SU-DHL-6 (cell line): ENCODE measurements at regions not wholly inside any gene's neighbourhood (a gene's known extent, or its start where the extent isn't known, plus 50 kb on each side); places are given as distances from the start of the nearest gene placed in this dataset.

Source experiments
- H2AFZ ChIP-seq: fragments of 200-600 bp; sonication (generic); 2 replicates; pipeline ENCODE4 v1.6.1; 2014; ENCODE audit warnings: low read depth, mild to moderate bottlenecking, moderate library complexity, mixed read lengths, antibody characterized with exemption, low read length; ENCODE audit not compliant: severe bottlenecking
- H3F3A ChIP-seq: fragments of 200-600 bp; shearing (Covaris generic); 2 replicates; pipeline ENCODE4 v1.6.0; 2016; ENCODE audit warnings: antibody characterized with exemption, mild to moderate bottlenecking; ENCODE audit not compliant: insufficient read depth
- H3K27ac ChIP-seq: fragments of 200-600 bp; sonication (generic); 2 replicates; pipeline ENCODE4 v1.5.1; 2016; ENCODE audit warnings: low read depth, mild to moderate bottlenecking, low read length, moderate library complexity, mixed read lengths
- H3K27me3 ChIP-seq: fragments of 200-600 bp; sonication (generic), shearing (Covaris generic); 2 replicates; pipeline ENCODE4 v1.6.0; 2014; ENCODE audit warnings: mild to moderate bottlenecking, low read length
- H3K36me3 ChIP-seq: fragments of 200-600 bp; sonication (generic); 2 replicates; pipeline ENCODE4 v1.6.1; 2014; ENCODE audit warnings: mild to moderate bottlenecking, low read length, mixed read lengths
- H3K4me2 ChIP-seq: fragments of 300-600, 200-600 bp; shearing (Covaris generic), sonication (generic); 2 replicates; pipeline ENCODE4 v1.6.0; 2014; ENCODE audit warnings: low read length, low read depth, mild to moderate bottlenecking; ENCODE audit not compliant: poor library complexity, severe bottlenecking
- H3K4me3 ChIP-seq: fragments of 200-600 bp; sonication (generic); 2 replicates; pipeline ENCODE4 v1.5.1; 2014; ENCODE audit warnings: antibody characterized with exemption, low read length, mild to moderate bottlenecking, mixed read lengths; ENCODE audit not compliant: insufficient read depth, poor library complexity, severe bottlenecking
- H3K79me2 ChIP-seq: fragments of 200-600 bp; sonication (generic); 2 replicates; pipeline ENCODE4 v1.6.1; 2014; ENCODE audit warnings: mild to moderate bottlenecking, low read length, moderate library complexity; ENCODE audit not compliant: insufficient read depth
- H3K9ac ChIP-seq: fragments of 200-600 bp; sonication (generic); 2 replicates; pipeline ENCODE4 v1.7.0; 2014; ENCODE audit warnings: mild to moderate bottlenecking, low read length
- H3K9me2 ChIP-seq: fragments of 200-600 bp; sonication (generic); replicated peaks from 2 replicates; pipeline ENCODE4 v1.6.1; 2014; ENCODE audit warnings: low read length; ENCODE audit not compliant: insufficient read depth
- H3K9me3 ChIP-seq: fragments of 200-600 bp; sonication (generic); 2 replicates; pipeline ENCODE4 v1.6.1; 2014; ENCODE audit warnings: low read length, mixed read lengths; ENCODE audit not compliant: insufficient read depth
- H4K20me1 ChIP-seq: fragments of 200-600 bp; sonication (generic); 2 replicates; pipeline ENCODE4 v1.6.1; 2014; ENCODE audit warnings: low read depth, mild to moderate bottlenecking, antibody characterized with exemption, low read length, moderate library complexity, mixed read lengths
- EZH2phosphoT487 ChIP-seq: fragments of 200-600 bp; sonication (generic), shearing (Covaris generic); conservative IDR thresholded peaks from 2 replicates; pipeline ENCODE4 v1.6.1; 2018; ENCODE audit warnings: mild to moderate bottlenecking, antibody characterized with exemption, low read length, moderate library complexity, mixed read lengths
- TF ChIP-seq, protein P1 (sequence below): fragments of 200-600 bp; sonication (generic); IDR thresholded peaks from one replicate; pipeline ENCODE4 v1.5.1; 2017; ENCODE audit warnings: antibody characterized with exemption, mild to moderate bottlenecking, low read length, moderate library complexity; ENCODE audit not compliant: insufficient read depth, poor library complexity, severe bottlenecking

DNA sequence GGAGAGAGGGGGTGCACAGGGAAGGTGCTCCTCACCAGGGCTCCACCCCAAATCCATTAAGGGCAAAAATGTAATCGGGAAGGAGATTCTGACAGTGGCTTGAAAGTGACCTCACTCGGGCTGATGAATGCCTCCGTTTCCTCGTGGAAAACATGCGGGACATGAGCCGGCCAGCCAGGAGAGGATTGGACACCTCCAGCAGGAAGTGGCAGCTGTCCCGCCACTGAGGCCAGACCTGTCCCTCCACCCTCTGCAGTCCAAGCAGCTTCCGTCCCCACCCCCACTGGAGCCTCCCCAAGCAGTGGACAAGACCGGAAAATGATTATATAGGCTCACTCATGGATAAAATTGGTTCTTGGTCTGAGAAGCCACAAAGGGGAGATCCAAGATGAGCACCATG, 82.1 kb upstream of the CCL1 start:
- Histone ChIP-seq H2AFZ (no peak overlapping the region), H3K79me2 (no peaks in the 10 kb centered on the region), H3K4me2 (no peak overlapping the region), H3K36me3 (no peaks in the 10 kb centered on the region), H3K9me3 (no peaks in the 10 kb centered on the region), H4K20me1 (no peaks in the 10 kb centered on the region), H3K4me3 (no peak overlapping the region), H3F3A (no peaks in the 10 kb centered on the region), H3K27me3 (no peaks in the 10 kb centered on the region), H3K27ac (no peak overlapping the region), H3K9me2 (no peaks in the 10 kb centered on the region), H3K9ac (no peak overlapping the region)
- TF ChIP-seq EZH2phosphoT487, result no peak
- TF ChIP-seq, protein P1, sequence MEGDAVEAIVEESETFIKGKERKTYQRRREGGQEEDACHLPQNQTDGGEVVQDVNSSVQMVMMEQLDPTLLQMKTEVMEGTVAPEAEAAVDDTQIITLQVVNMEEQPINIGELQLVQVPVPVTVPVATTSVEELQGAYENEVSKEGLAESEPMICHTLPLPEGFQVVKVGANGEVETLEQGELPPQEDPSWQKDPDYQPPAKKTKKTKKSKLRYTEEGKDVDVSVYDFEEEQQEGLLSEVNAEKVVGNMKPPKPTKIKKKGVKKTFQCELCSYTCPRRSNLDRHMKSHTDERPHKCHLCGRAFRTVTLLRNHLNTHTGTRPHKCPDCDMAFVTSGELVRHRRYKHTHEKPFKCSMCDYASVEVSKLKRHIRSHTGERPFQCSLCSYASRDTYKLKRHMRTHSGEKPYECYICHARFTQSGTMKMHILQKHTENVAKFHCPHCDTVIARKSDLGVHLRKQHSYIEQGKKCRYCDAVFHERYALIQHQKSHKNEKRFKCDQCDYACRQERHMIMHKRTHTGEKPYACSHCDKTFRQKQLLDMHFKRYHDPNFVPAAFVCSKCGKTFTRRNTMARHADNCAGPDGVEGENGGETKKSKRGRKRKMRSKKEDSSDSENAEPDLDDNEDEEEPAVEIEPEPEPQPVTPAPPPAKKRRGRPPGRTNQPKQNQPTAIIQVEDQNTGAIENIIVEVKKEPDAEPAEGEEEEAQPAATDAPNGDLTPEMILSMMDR, result no peak

DNA sequence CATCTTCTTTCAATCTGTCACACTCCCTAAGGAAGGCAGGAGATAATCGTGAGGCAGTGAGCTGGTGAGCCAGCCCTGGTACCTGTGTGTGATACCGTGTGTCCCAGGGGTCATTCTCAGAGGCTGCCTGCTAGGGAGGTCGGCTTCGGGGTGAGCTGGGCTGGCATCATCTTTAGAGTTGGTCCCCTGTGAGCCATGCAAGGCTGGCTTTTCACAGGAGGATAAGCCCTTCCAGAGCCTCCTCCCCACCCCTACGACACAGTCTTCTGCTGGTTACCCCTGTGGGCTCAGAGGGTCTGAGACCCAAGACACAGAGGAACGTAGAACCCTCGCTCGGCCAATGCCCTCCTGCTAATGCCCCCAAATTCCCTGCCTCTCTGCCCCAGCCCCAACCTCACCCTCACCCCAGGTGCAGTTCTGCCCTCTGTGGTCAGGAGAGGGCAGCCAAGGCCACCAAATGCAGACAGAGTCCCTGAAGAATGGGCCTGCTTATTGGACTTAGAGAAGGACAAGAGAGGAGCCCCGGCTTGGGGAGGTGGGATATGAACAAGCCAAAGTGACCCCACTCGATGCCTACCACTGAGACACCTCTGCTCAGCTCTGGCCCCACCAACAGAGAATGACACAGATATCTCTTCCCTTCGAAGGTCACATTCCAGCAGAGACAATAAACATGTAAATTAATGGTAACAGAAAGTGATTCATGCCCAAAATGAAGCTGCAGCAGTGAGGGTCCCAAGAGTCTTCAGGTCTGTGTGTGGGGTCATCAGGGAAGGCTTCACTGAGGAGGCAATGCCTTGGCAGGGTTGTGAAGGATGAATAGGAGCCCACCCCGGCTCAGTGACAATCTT, 80.8 kb upstream of the CCL1 start:
- H4K20me1 ChIP-seq, result no peaks in the 10 kb centered on the region
- no peaks in the 10 kb centered on the region for H3F3A ChIP-seq
- no peak overlapping the region for H3K9ac ChIP-seq
- no peaks in the 10 kb centered on the region for H3K79me2 ChIP-seq
- no peak overlapping the region for H3K4me2 ChIP-seq
- no peak overlapping the region for H3K27ac ChIP-seq
- H3K9me3 ChIP-seq, result no peaks in the 10 kb centered on the region
- no peaks in the 10 kb centered on the region for H3K9me2 ChIP-seq
- TF ChIP-seq EZH2phosphoT487, result no peak
- TF ChIP-seq, protein P1, result no peak
- no peak overlapping the region for H2AFZ ChIP-seq
- H3K36me3 ChIP-seq, result no peaks in the 10 kb centered on the region
- H3K27me3 ChIP-seq, result no peaks in the 10 kb centered on the region
- H3K4me3 ChIP-seq, result no peak overlapping the region

DNA sequence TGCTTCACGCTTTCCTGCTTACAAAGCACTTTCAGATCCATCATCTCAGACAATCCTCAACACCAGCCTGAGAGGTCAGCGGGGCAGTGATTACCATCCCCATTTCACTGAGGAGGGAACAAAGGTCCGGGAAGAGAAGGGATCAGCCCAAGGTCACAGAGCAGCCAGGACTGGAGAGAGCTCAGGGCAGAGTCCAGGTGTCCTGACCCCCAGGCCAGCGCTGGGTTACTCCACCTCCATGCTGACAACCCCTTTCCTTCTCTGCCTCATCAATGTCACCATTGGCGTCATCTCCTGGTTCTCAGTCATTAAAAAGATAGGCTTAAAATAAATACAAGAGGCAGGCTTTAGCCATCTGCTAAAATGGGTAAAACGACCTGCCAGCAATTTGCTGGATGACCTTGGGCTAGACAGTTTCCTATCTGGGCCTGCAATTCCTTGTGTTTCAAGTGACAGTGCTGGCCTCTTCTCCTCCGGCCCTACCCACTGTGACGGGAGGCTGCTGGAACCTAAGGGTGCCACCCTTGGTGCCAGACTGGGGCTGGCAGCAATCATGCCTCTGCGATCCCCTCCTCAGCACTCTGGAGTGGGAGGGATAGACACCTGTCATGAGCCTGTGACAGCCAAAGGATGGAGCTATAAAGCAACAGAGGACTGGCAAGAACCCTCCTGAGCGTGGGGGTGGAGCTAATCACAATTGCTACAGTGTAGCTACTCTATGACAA, 79.5 kb upstream of the CCL1 start:
- Histone ChIP-seq H3K27me3 (no peaks in the 10 kb centered on the region), H3K4me3 (no peak overlapping the region), H3K9ac (no peak overlapping the region), H3K79me2 (no peaks in the 10 kb centered on the region), H3F3A (no peaks in the 10 kb centered on the region), H3K9me2 (no peaks in the 10 kb centered on the region), H3K4me2 (no peak overlapping the region), H2AFZ (no peak overlapping the region), H4K20me1 (no peaks in the 10 kb centered on the region), H3K9me3 (no peaks in the 10 kb centered on the region), H3K36me3 (no peaks in the 10 kb centered on the region), H3K27ac (no peak overlapping the region)
- TF ChIP-seq EZH2phosphoT487, result no peak
- TF ChIP-seq, protein P1, result no peak
